Right lobe of liver (tissue), 6 donors: ENCODE measurements at regions not wholly inside any gene's neighbourhood (a gene's known extent, or its start where the extent isn't known, plus 50 kb on each side); places are given as distances from the start of the nearest gene placed in this dataset.

Source experiments
- ATAC-seq, 4 donors: fragments of 200-7000 bp; cut with Tn5 transposase; one replicate each; pipeline ENCODE4 v1.9.1; 2020; ENCODE audit warnings: mild to moderate bottlenecking in 4 of 4, moderate library complexity in 4 of 4
- DNase-seq, 3 donors: peaks; one replicate each; pipeline ENCODE4 v3.0.0-alpha.2; 2020
- H3K27ac ChIP-seq, 3 donors: fragments of 200-600 bp; one replicate each; pipeline ENCODE4 v1.8.0; 2022
- H3K27me3 ChIP-seq, 2 donors: fragments of 200-600 bp; one replicate each; pipeline ENCODE4 v1.8.0; 2022
- H3K36me3 ChIP-seq, 4 donors: fragments of 200-600 bp; sonication (generic) in 1 of 4; one replicate each; pipeline versions ENCODE4 v1.5.1 to v1.8.0; 2017 to 2022; ENCODE audit warnings: control low read depth in 1 of 4
- H3K4me1 ChIP-seq, 4 donors: fragments of 200-600 bp; sonication (generic) in 1 of 4; one replicate each; pipeline versions ENCODE4 v1.5.1 to v1.8.0; 2017 to 2022; ENCODE audit warnings: control low read depth in 1 of 4
- H3K4me3 ChIP-seq, 3 donors: fragments of 200-600 bp; one replicate each; pipeline ENCODE4 v1.8.0; 2022
- H3K9me3 ChIP-seq, 4 donors: fragments of 200-600 bp; sonication (generic) in 1 of 4; one replicate each; pipeline versions ENCODE4 v1.5.1 to v1.8.0; 2017 to 2022; ENCODE audit warnings: control low read depth in 1 of 4
- POLR2A ChIP-seq: fragments of 450-650 bp; IDR thresholded peaks from one replicate; pipeline ENCODE4 v1.6.1; 2017; ENCODE audit warnings: antibody characterized with exemption, mild to moderate bottlenecking
- WGBS: methylation state at CpG from one replicate; pipeline ENCODE4 v1.1.6; 2018; ENCODE audit warnings: low coverage, low lambda C conversion rate; ENCODE audit not compliant: insufficient coverage; ENCODE audit errors: missing lambda C conversion rate; 5-methylcytosine and 5-hydroxymethylcytosine counted together
- intact Hi-C, 2 donors: fragments of 100-400 bp; cut with DNase I; formaldehyde crosslinking; loops; one replicate each; pipeline versions ENCODE4 v1.11.2 to v1.14.1; 2022
- TF ChIP-seq, protein P1 (sequence below), 4 donors: fragments of 200-600 bp in 3 of 4; fragments of 450-650 bp in 1 of 4; IDR thresholded peaks; one replicate each; pipeline versions ENCODE4 v1.5.1 to v1.8.0; 2016 to 2022; ENCODE audit warnings: antibody characterized with exemption in 4 of 4, mild to moderate bottlenecking in 2 of 4
- donor health status: DM: no; HTN: yes; CAD: no.
- donor health status: DM: no; HTN: no; CAD: no.
- donor health status: DM: no; HTN: no; CAD: no.
- donor health status: DM: no; HTN: yes; CAD: no.
- donor health status: DM: no; HTN: yes; CAD: no.

DNA sequence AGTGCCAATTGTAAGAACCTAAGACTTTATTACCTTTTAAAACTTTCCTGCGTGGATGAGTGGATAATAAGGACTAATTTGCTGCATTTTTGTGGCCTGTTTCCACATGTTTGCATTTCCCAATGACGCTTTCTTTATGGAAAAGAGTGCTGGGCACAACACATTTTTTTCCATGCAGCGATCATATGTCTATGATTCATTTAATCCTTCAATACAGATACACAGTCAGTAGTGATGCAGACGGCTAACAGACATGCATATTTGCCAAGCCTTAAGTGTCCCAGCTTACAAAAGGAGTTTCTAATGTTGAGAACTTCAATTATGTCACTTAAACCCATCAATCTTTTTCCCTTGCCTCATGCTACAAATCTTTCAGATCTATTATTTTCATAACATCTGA, 239.8 kb upstream of the PREP start:
- Histone ChIP-seq H3K9me3 (no peaks in the 10 kb centered on the region), H3K27ac (no peak overlapping the region), H3K4me3 (no peak overlapping the region), H3K27me3 (no peaks in the 10 kb centered on the region), H3K4me1 (no peaks in the 10 kb centered on the region), H3K36me3 (no peaks in the 10 kb centered on the region)
- no peak for ATAC-seq
- WGBS: 64% methylated on average over 4 of the region's 4 CpGs
- DNase-seq: no peak
- intact Hi-C loops: no loop called here
- no peak for TF ChIP-seq POLR2A
- TF ChIP-seq, protein P1, sequence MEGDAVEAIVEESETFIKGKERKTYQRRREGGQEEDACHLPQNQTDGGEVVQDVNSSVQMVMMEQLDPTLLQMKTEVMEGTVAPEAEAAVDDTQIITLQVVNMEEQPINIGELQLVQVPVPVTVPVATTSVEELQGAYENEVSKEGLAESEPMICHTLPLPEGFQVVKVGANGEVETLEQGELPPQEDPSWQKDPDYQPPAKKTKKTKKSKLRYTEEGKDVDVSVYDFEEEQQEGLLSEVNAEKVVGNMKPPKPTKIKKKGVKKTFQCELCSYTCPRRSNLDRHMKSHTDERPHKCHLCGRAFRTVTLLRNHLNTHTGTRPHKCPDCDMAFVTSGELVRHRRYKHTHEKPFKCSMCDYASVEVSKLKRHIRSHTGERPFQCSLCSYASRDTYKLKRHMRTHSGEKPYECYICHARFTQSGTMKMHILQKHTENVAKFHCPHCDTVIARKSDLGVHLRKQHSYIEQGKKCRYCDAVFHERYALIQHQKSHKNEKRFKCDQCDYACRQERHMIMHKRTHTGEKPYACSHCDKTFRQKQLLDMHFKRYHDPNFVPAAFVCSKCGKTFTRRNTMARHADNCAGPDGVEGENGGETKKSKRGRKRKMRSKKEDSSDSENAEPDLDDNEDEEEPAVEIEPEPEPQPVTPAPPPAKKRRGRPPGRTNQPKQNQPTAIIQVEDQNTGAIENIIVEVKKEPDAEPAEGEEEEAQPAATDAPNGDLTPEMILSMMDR (IDR thresholded peaks at IDR 0.05): no peak

DNA sequence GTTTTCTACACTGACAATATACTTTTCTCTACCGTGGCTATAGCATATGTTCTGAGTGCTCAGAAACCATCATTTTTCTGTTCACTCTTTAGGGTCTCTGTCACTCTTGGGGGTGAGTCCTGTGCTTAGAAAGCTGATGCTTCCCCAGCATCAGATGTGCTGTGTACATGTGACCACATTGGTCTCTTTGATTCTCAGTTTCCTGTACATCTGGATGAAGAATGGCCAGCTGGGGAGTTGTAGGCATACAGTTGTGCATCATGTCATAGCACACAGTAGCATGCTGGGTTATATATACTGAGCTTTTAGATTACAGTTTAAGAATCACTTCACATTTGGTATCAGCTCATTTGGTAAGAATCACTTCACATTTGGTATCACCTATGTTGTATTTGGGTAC, 238.6 kb upstream of the PREP start:
- ATAC-seq: no peak
- intact Hi-C loops: no loop called here
- H3K27me3 ChIP-seq: no peaks in the 10 kb centered on the region

DNA sequence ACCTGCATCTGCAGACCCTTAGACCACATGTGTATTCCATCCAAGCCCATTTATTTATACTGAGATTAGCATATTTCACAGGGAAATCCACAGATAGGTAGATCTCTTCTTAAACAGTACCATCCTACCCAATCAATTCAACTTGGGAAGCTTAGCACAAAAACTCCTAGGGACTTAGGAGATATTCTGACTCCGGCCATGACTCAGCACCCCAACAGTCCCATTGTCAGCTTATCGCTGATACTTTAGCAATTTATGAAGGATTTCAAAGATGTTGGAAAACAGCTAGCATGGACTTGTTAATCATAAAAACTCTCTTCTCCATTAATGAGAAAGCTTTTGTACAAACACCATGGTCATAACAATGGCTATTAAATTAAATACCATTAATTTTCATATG, 236.2 kb upstream of the PREP start:
- Histone ChIP-seq H3K9me3 (no peaks in the 10 kb centered on the region), H3K4me3 (no peak overlapping the region), H3K36me3 (no peaks in the 10 kb centered on the region), H3K4me1 (no peaks in the 10 kb centered on the region), H3K27ac (no peak overlapping the region), H3K27me3 (no peaks in the 10 kb centered on the region)
- WGBS: 80% methylated on average over 2 of the region's 2 CpGs
- TF ChIP-seq, protein P1 (IDR thresholded peaks at IDR 0.05): no peak
- no peak for TF ChIP-seq POLR2A
- no peak for DNase-seq
- ATAC-seq: no peak
- intact Hi-C loops: no loop called here

More for the DNA sequence above, 238.6 kb upstream of the PREP start:
- Histone ChIP-seq H3K4me1 (no peaks in the 10 kb centered on the region), H3K27ac (no peak overlapping the region), H3K9me3 (no peaks in the 10 kb centered on the region), H3K4me3 (no peak overlapping the region), H3K36me3 (no peaks in the 10 kb centered on the region)
- 27% methylated on average over 1 of the region's 1 CpG for WGBS
- TF ChIP-seq, protein P1 (IDR thresholded peaks at IDR 0.05): no peak
- no peak for TF ChIP-seq POLR2A
- no peak for DNase-seq

DNA sequence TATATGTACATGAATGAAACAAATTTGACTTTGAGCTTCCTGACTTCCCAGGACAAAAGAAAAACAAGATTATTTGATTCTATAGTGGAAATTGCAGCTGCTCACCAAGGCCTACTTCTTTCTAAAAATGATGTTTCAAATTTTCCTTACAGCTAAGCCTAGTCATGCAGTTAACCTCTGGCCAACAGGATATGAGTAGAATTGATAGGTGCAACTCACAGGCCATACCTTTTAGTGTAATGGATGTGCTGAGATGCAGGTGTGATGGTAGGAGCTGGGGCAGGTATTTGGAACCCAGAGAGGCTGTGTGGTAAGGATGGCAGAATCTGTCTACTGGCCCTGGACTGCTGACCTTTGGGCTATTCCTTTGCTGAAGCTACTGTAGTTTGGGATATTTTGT, 230.9 kb upstream of the PREP start:
- no peak for ATAC-seq

More for the DNA sequence above, 230.9 kb upstream of the PREP start:
- no peak for DNase-seq
- intact Hi-C loops: no loop called here
- no peak overlapping the region for H3K4me3 ChIP-seq
- no peaks in the 10 kb centered on the region for H3K4me1 ChIP-seq
- TF ChIP-seq POLR2A: no peak
- TF ChIP-seq, protein P1 (IDR thresholded peaks at IDR 0.05): no peak
- no peak overlapping the region for H3K27ac ChIP-seq
- no peaks in the 10 kb centered on the region for H3K36me3 ChIP-seq
- no peaks in the 10 kb centered on the region for H3K9me3 ChIP-seq
- H3K27me3 ChIP-seq: no peaks in the 10 kb centered on the region
